A673 (cell line): ENCODE measurements at regions not wholly inside any gene's neighbourhood (a gene's known extent, or its start where the extent isn't known, plus 50 kb on each side); places are given as distances from the start of the nearest gene placed in this dataset.

Experiments
- EZH2 ChIP-seq: fragments of 200-600 bp; sonication (generic); IDR thresholded peaks from 2 replicates; pipeline ENCODE4 v1.6.1; 2017; ENCODE audit warnings: borderline replicate concordance, low read depth, mild to moderate bottlenecking, mixed read lengths, antibody characterized with exemption, low read length; ENCODE audit not compliant: poor library complexity, severe bottlenecking
- TF ChIP-seq, protein P1 (sequence below): fragments of 300-800, 200-600 bp; sonication (generic); conservative IDR thresholded peaks from 2 replicates; pipeline ENCODE4 v1.5.1; 2017; ENCODE audit warnings: low read depth, mild to moderate bottlenecking, antibody characterized with exemption, low read length, moderate library complexity, mixed read lengths

GRCh38 chr6:43984442-43985321 is 142.6 kb downstream of the MRPL14 start:
- TF ChIP-seq, protein P1, sequence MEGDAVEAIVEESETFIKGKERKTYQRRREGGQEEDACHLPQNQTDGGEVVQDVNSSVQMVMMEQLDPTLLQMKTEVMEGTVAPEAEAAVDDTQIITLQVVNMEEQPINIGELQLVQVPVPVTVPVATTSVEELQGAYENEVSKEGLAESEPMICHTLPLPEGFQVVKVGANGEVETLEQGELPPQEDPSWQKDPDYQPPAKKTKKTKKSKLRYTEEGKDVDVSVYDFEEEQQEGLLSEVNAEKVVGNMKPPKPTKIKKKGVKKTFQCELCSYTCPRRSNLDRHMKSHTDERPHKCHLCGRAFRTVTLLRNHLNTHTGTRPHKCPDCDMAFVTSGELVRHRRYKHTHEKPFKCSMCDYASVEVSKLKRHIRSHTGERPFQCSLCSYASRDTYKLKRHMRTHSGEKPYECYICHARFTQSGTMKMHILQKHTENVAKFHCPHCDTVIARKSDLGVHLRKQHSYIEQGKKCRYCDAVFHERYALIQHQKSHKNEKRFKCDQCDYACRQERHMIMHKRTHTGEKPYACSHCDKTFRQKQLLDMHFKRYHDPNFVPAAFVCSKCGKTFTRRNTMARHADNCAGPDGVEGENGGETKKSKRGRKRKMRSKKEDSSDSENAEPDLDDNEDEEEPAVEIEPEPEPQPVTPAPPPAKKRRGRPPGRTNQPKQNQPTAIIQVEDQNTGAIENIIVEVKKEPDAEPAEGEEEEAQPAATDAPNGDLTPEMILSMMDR = no peak
- no peak for TF ChIP-seq EZH2
